ENCODE measurements at regions not wholly inside any gene's neighbourhood (a gene's known extent, or its start where the extent isn't known, plus 50 kb on each side); places are given as distances from the start of the nearest gene placed in this dataset.

GRCh38 chr7:16975712-16976111, 93.9 kb upstream of the AGR3 start:
- H3K9me3 ChIP-seq (ENCODE audit: control insufficient read depth, low read length): no peaks in the 10 kb centered on the region
- H3K4me1 ChIP-seq (ENCODE audit: control insufficient read depth, insufficient read depth, low read length, poor library complexity, severe bottlenecking): peaks cover 6% of the 10 kb centered on the region
- no peak for DNase-seq
- no peaks in the 10 kb centered on the region for H3K27me3 ChIP-seq (replicated peaks; ENCODE audit: control insufficient read depth, insufficient read depth, low read length, poor library complexity, severe bottlenecking)
- H3K4me3 ChIP-seq (ENCODE audit: insufficient read depth, low read depth, low read length, poor library complexity, severe bottlenecking): no peak overlapping the region
- H3K27ac ChIP-seq (ENCODE audit: insufficient read depth, low read length, poor library complexity, severe bottlenecking): no peak overlapping the region
- no peaks in the 10 kb centered on the region for H3K36me3 ChIP-seq (ENCODE audit: control insufficient read depth, insufficient read depth, low read length)

DNA sequence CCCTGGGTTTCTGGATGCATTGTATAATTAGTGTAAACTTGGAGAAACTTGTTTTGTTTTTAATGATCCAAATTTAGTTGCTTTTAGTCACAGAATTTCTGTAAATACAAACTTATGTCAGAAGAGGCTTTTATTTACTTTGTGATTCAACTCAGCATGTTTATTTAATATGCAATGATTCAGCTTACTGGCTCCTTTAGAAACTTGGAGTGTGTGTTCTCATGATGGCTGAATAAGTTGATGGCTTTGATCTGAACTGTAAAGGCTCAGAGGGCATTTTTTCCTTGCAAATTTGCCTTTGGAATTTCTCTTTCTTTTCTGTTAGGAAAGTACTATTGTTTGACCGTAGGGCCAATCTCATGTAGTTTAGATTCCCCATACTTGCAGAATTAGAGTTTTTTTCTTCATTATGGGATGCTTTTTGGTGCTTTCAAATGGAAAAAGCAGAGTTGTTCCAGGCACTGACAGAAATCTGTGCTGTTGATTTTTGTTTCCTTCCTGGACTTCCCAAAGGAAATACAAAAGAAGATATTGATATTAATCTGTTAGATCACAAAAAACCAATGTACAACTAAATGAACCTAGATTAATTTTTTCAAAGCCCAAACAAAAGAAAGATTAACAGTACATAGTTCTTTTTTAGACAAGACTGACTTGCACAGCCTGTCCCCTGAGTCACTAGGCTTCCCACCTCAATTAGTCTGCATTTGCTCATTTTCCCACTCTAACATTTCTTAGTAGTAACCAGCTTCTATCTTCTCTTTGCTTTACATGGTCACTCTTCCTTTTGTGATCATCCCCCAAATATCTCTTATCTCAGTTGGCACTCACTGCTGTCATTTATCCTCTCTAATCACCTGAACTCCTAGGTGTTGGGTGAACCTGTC, 96.8 kb upstream of the AGR3 start:
- Histone ChIP-seq H3K4me1 (ENCODE audit: control insufficient read depth, insufficient read depth, low read length, poor library complexity, severe bottlenecking) (peaks cover 6% of the 10 kb centered on the region), H3K4me3 (ENCODE audit: insufficient read depth, low read depth, low read length, poor library complexity, severe bottlenecking) (no peak overlapping the region), H3K27me3 (replicated peaks; ENCODE audit: control insufficient read depth, insufficient read depth, low read length, poor library complexity, severe bottlenecking) (no peaks in the 10 kb centered on the region), H3K36me3 (ENCODE audit: control insufficient read depth, insufficient read depth, low read length) (no peaks in the 10 kb centered on the region), H3K9me3 (ENCODE audit: control insufficient read depth, low read length) (no peaks in the 10 kb centered on the region), H3K27ac (ENCODE audit: insufficient read depth, low read length, poor library complexity, severe bottlenecking) (no peak overlapping the region)
- no peak for DNase-seq

GRCh38 chr7:16980539-16980938, 98.8 kb upstream of the AGR3 start:
- H3K27me3 ChIP-seq (replicated peaks; ENCODE audit: control insufficient read depth, insufficient read depth, low read length, poor library complexity, severe bottlenecking): no peaks in the 10 kb centered on the region
- H3K9me3 ChIP-seq (ENCODE audit: control insufficient read depth, low read length): no peaks in the 10 kb centered on the region
- H3K4me3 ChIP-seq (ENCODE audit: insufficient read depth, low read depth, low read length, poor library complexity, severe bottlenecking): no peak overlapping the region
- no peak overlapping the region for H3K27ac ChIP-seq (ENCODE audit: insufficient read depth, low read length, poor library complexity, severe bottlenecking)
- no peak for DNase-seq
- no peaks in the 10 kb centered on the region for H3K36me3 ChIP-seq (ENCODE audit: control insufficient read depth, insufficient read depth, low read length)
- peaks cover 5% of the 10 kb centered on the region for H3K4me1 ChIP-seq (ENCODE audit: control insufficient read depth, insufficient read depth, low read length, poor library complexity, severe bottlenecking)

DNA sequence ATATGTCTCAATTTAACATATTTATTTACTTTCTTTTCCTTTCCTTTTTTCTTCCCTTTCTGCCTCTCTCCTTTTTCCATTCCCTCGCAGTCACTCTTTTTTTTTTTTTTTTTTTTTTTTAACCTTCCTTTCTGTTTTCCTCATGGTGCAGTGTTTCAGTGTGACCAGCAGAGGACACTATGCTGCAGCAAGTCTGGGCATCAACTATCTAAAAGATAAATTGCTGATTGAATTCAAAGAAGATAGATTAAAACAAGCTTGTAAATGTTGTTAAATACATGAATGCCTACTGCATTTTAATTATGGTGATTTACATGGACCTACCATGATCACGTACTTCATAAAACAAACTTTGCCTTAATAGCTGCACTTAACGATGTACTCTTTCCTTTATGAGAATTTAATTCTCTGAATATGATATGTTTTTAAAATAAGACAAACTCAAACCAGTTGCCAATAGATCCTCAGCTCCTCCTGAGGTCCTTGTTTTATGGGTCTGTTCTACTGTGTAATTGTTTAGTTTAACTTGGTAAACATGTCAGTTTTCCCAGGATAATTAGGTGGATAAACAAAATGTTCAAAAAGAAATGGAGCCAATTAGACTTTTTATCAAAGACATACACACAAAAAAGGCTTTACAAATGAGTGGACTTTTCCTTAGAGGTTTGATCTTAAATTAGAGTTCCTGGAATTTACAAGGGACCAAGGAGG, 101.0 kb upstream of the AGR3 start:
- Histone ChIP-seq H3K4me1 (ENCODE audit: control insufficient read depth, insufficient read depth, low read length, poor library complexity, severe bottlenecking) (no peaks in the 10 kb centered on the region), H3K27me3 (replicated peaks; ENCODE audit: control insufficient read depth, insufficient read depth, low read length, poor library complexity, severe bottlenecking) (no peaks in the 10 kb centered on the region), H3K27ac (ENCODE audit: insufficient read depth, low read length, poor library complexity, severe bottlenecking) (no peak overlapping the region), H3K9me3 (ENCODE audit: control insufficient read depth, low read length) (no peaks in the 10 kb centered on the region), H3K36me3 (ENCODE audit: control insufficient read depth, insufficient read depth, low read length) (no peaks in the 10 kb centered on the region), H3K4me3 (ENCODE audit: insufficient read depth, low read depth, low read length, poor library complexity, severe bottlenecking) (no peak overlapping the region)
- DNase-seq: no peak

GRCh38 chr7:16984375-16984774, 102.6 kb upstream of the AGR3 start:
- no peaks in the 10 kb centered on the region for H3K9me3 ChIP-seq (ENCODE audit: control insufficient read depth, low read length)
- no peaks in the 10 kb centered on the region for H3K27me3 ChIP-seq (replicated peaks; ENCODE audit: control insufficient read depth, insufficient read depth, low read length, poor library complexity, severe bottlenecking)
- no peak overlapping the region for H3K4me3 ChIP-seq (ENCODE audit: insufficient read depth, low read depth, low read length, poor library complexity, severe bottlenecking)
- no peaks in the 10 kb centered on the region for H3K36me3 ChIP-seq (ENCODE audit: control insufficient read depth, insufficient read depth, low read length)
- H3K27ac ChIP-seq (ENCODE audit: insufficient read depth, low read length, poor library complexity, severe bottlenecking): no peak overlapping the region
- no peaks in the 10 kb centered on the region for H3K4me1 ChIP-seq (ENCODE audit: control insufficient read depth, insufficient read depth, low read length, poor library complexity, severe bottlenecking)
- no peak for DNase-seq

DNA sequence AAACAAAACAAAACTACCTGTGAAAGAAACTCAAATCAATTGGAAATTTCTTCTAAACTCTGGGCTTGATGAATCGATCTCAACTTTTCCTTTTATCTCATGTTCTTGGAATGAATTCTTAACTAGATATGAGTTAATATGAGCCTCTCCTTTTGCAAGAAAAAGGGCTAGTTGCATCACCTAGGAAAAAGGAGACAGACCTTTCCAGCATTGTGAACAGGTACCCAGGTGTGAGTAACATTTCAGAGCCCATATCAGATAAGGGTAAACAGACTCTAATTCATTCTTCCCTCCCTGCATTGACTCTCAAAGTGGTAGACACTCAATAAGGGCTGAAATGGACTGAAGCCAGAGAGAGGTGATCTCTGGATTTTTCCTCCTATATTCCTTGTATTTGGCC, 103.8 kb upstream of the AGR3 start:
- no peaks in the 10 kb centered on the region for H3K4me1 ChIP-seq (ENCODE audit: control insufficient read depth, insufficient read depth, low read length, poor library complexity, severe bottlenecking)
- DNase-seq: no peak
- no peaks in the 10 kb centered on the region for H3K36me3 ChIP-seq (ENCODE audit: control insufficient read depth, insufficient read depth, low read length)
- H3K4me3 ChIP-seq (ENCODE audit: insufficient read depth, low read depth, low read length, poor library complexity, severe bottlenecking): no peak overlapping the region
- no peak overlapping the region for H3K27ac ChIP-seq (ENCODE audit: insufficient read depth, low read length, poor library complexity, severe bottlenecking)
- no peaks in the 10 kb centered on the region for H3K27me3 ChIP-seq (replicated peaks; ENCODE audit: control insufficient read depth, insufficient read depth, low read length, poor library complexity, severe bottlenecking)
- H3K9me3 ChIP-seq (ENCODE audit: control insufficient read depth, low read length): no peaks in the 10 kb centered on the region

GRCh38 chr7:16986755-16987154, 105.0 kb upstream of the AGR3 start:
- no peak for DNase-seq
- no peaks in the 10 kb centered on the region for H3K27me3 ChIP-seq (replicated peaks; ENCODE audit: control insufficient read depth, insufficient read depth, low read length, poor library complexity, severe bottlenecking)
- H3K4me1 ChIP-seq (ENCODE audit: control insufficient read depth, insufficient read depth, low read length, poor library complexity, severe bottlenecking): no peaks in the 10 kb centered on the region
- no peaks in the 10 kb centered on the region for H3K36me3 ChIP-seq (ENCODE audit: control insufficient read depth, insufficient read depth, low read length)
- no peak overlapping the region for H3K4me3 ChIP-seq (ENCODE audit: insufficient read depth, low read depth, low read length, poor library complexity, severe bottlenecking)
- H3K9me3 ChIP-seq (ENCODE audit: control insufficient read depth, low read length): no peaks in the 10 kb centered on the region
- no peak overlapping the region for H3K27ac ChIP-seq (ENCODE audit: insufficient read depth, low read length, poor library complexity, severe bottlenecking)

DNA sequence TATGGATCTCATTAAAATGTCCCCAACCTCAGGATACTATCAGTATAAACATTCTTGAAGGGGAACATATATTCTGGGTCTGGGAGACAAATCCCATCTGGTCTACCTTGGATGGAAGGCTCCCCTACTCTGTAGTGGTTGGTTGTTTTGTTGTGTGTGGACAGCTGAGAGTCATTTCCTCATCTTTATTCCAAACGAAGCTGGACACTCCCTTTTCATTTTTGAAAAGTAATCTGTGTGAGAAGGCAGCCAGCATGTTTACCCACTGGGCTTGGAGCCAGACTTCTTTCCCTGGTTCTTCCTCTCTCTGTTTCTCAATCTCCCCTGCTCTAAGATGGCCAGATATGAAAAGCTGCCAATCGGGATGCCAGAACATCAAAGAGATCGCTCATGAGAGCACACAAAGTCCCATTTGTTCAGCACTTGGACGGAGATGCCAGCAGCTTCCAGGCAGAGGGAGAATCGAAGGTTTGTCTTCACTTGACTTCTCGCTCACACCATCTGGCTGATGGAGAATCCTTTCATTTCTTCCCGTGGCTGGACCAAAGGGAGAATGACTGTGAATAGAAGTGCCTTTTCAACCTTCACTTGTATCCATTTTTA, 108.1 kb upstream of the AGR3 start:
- Histone ChIP-seq H3K9me3 (ENCODE audit: control insufficient read depth, low read length) (no peaks in the 10 kb centered on the region), H3K27ac (ENCODE audit: insufficient read depth, low read length, poor library complexity, severe bottlenecking) (no peak overlapping the region), H3K27me3 (replicated peaks; ENCODE audit: control insufficient read depth, insufficient read depth, low read length, poor library complexity, severe bottlenecking) (no peaks in the 10 kb centered on the region), H3K36me3 (ENCODE audit: control insufficient read depth, insufficient read depth, low read length) (no peaks in the 10 kb centered on the region), H3K4me3 (ENCODE audit: insufficient read depth, low read depth, low read length, poor library complexity, severe bottlenecking) (no peak overlapping the region), H3K4me1 (ENCODE audit: control insufficient read depth, insufficient read depth, low read length, poor library complexity, severe bottlenecking) (no peaks in the 10 kb centered on the region)
- DNase-seq: no peak

GRCh38 chr7:16991551-16991950, 109.8 kb upstream of the AGR3 start:
- no peaks in the 10 kb centered on the region for H3K4me1 ChIP-seq (ENCODE audit: control insufficient read depth, insufficient read depth, low read length, poor library complexity, severe bottlenecking)
- H3K36me3 ChIP-seq (ENCODE audit: control insufficient read depth, insufficient read depth, low read length): no peaks in the 10 kb centered on the region
- H3K9me3 ChIP-seq (ENCODE audit: control insufficient read depth, low read length): no peaks in the 10 kb centered on the region
- H3K4me3 ChIP-seq (ENCODE audit: insufficient read depth, low read depth, low read length, poor library complexity, severe bottlenecking): no peak overlapping the region
- no peak for DNase-seq
- no peaks in the 10 kb centered on the region for H3K27me3 ChIP-seq (replicated peaks; ENCODE audit: control insufficient read depth, insufficient read depth, low read length, poor library complexity, severe bottlenecking)
- H3K27ac ChIP-seq (ENCODE audit: insufficient read depth, low read length, poor library complexity, severe bottlenecking): no peak overlapping the region

DNA sequence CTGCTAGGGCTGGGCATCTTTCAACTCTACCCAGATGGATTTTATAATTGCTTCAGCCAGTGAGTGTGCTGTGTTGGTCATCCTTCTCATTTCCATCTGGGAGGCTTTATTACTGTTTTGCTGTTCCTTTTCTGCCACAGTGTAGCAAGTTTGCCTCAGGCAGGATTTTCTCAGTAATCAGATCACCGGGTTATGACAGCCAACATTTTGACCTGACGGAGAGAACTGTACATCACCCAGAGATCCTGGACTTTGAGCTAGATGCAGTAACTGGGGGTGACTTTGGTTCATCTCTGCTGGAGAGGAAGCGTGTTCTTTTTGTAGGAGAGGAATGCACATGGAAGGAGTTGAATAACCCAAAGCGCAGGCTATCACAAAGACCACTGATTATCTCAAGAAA, 111.8 kb upstream of the AGR3 start:
- Histone ChIP-seq H3K27me3 (replicated peaks; ENCODE audit: control insufficient read depth, insufficient read depth, low read length, poor library complexity, severe bottlenecking) (no peaks in the 10 kb centered on the region), H3K36me3 (ENCODE audit: control insufficient read depth, insufficient read depth, low read length) (no peaks in the 10 kb centered on the region), H3K4me3 (ENCODE audit: insufficient read depth, low read depth, low read length, poor library complexity, severe bottlenecking) (no peak overlapping the region), H3K9me3 (ENCODE audit: control insufficient read depth, low read length) (no peaks in the 10 kb centered on the region), H3K4me1 (ENCODE audit: control insufficient read depth, insufficient read depth, low read length, poor library complexity, severe bottlenecking) (no peaks in the 10 kb centered on the region), H3K27ac (ENCODE audit: insufficient read depth, low read length, poor library complexity, severe bottlenecking) (no peak overlapping the region)
- DNase-seq: no peak

Data from effector memory CD4-positive, alpha-beta T cell (primary cell).